ENCODE measurements at regions not wholly inside any gene's neighbourhood (a gene's known extent, or its start where the extent isn't known, plus 50 kb on each side); places are given as distances from the start of the nearest gene placed in this dataset.

GRCh38 chr21:40947713-40948112 lies 100.8 kb upstream of the DSCAM start:
- Mint-ChIP-seq H3K27me3 (ENCODE audit: low read depth) (no peaks in the 10 kb centered on the region), H3K9me3 (peaks cover 19% of the 10 kb centered on the region)

GRCh38 chr21:40950970-40951369 lies 104.0 kb upstream of the DSCAM start:
- H3K9me3 Mint-ChIP-seq: peaks cover 4% of the 10 kb centered on the region
- H3K4me1 Mint-ChIP-seq (ENCODE audit: low read depth): no peaks in the 10 kb centered on the region
- no peak for DNase-seq
- H3K27me3 Mint-ChIP-seq (ENCODE audit: low read depth): no peaks in the 10 kb centered on the region
- no peak for ATAC-seq
- no peak overlapping the region for H3K4me3 Mint-ChIP-seq
- no peaks in the 10 kb centered on the region for H3K36me3 Mint-ChIP-seq (ENCODE audit: insufficient read depth)

More at GRCh38 chr21:40947713-40948112, 100.8 kb upstream of the DSCAM start:
- Mint-ChIP-seq H3K4me1 (ENCODE audit: low read depth) (no peaks in the 10 kb centered on the region), H3K36me3 (ENCODE audit: insufficient read depth) (no peaks in the 10 kb centered on the region), H3K4me3 (no peak overlapping the region)
- DNase-seq (no peak), ATAC-seq (no peak)

GRCh38 chr21:40952551-40953323 lies 105.8 kb upstream of the DSCAM start:
- no peaks in the 10 kb centered on the region for H3K36me3 Mint-ChIP-seq (ENCODE audit: insufficient read depth)
- ATAC-seq (no peak), DNase-seq (no peak)
- H3K4me1 Mint-ChIP-seq (ENCODE audit: low read depth): no peaks in the 10 kb centered on the region
- no peak overlapping the region for H3K4me3 Mint-ChIP-seq
- H3K9me3 Mint-ChIP-seq: no peaks in the 10 kb centered on the region
- no peaks in the 10 kb centered on the region for H3K27me3 Mint-ChIP-seq (ENCODE audit: low read depth)

GRCh38 chr21:40964691-40965090 lies 117.7 kb upstream of the DSCAM start:
- H3K4me3 Mint-ChIP-seq: no peak overlapping the region
- no peaks in the 10 kb centered on the region for H3K4me1 Mint-ChIP-seq (ENCODE audit: low read depth)
- no peaks in the 10 kb centered on the region for H3K9me3 Mint-ChIP-seq
- no peaks in the 10 kb centered on the region for H3K36me3 Mint-ChIP-seq (ENCODE audit: insufficient read depth)
- ATAC-seq (no peak), DNase-seq (no peak)
- H3K27me3 Mint-ChIP-seq (ENCODE audit: low read depth): peaks cover 3% of the 10 kb centered on the region

- Mint-ChIP-seq H3K36me3 (ENCODE audit: insufficient read depth) (no peaks in the 10 kb centered on the region), H3K27me3 (ENCODE audit: low read depth) (peaks cover 3% of the 10 kb centered on the region), H3K4me1 (ENCODE audit: low read depth) (no peaks in the 10 kb centered on the region)
Observed at GRCh38 chr21:40967771-40968170, 120.8 kb upstream of the DSCAM start.

GRCh38 chr21:40972151-40972550 lies 125.2 kb upstream of the DSCAM start:
- Mint-ChIP-seq H3K27me3 (ENCODE audit: low read depth) (peaks cover 3% of the 10 kb centered on the region), H3K9me3 (no peaks in the 10 kb centered on the region), H3K36me3 (ENCODE audit: insufficient read depth) (no peaks in the 10 kb centered on the region), H3K4me1 (ENCODE audit: low read depth) (no peaks in the 10 kb centered on the region), H3K4me3 (no peak overlapping the region)
- DNase-seq (no peak), ATAC-seq (no peak)

More at GRCh38 chr21:40967771-40968170, 120.8 kb upstream of the DSCAM start:
- DNase-seq: no peak
- Mint-ChIP-seq H3K9me3 (no peaks in the 10 kb centered on the region), H3K4me3 (no peak overlapping the region)
- ATAC-seq: no peak

GRCh38 chr21:40976198-40977109 lies 129.5 kb upstream of the DSCAM start:
- no peak overlapping the region for H3K4me3 Mint-ChIP-seq
- DNase-seq: no peak
- H3K36me3 Mint-ChIP-seq (ENCODE audit: insufficient read depth): no peaks in the 10 kb centered on the region
- H3K4me1 Mint-ChIP-seq (ENCODE audit: low read depth): no peaks in the 10 kb centered on the region
- ATAC-seq: no peak
- H3K27me3 Mint-ChIP-seq (ENCODE audit: low read depth): peaks cover 2% of the 10 kb centered on the region
- H3K9me3 Mint-ChIP-seq: peaks cover 4% of the 10 kb centered on the region

GRCh38 chr21:40985370-40985769 lies 138.4 kb upstream of the DSCAM start:
- no peak overlapping the region for H3K4me3 Mint-ChIP-seq
- H3K27me3 Mint-ChIP-seq (ENCODE audit: low read depth): no peaks in the 10 kb centered on the region
- DNase-seq: no peak
- ATAC-seq: no peak
- peaks cover 17% of the 10 kb centered on the region for H3K9me3 Mint-ChIP-seq
- H3K4me1 Mint-ChIP-seq (ENCODE audit: low read depth): no peaks in the 10 kb centered on the region
- no peaks in the 10 kb centered on the region for H3K36me3 Mint-ChIP-seq (ENCODE audit: insufficient read depth)

GRCh38 chr21:40990366-40990765 lies 143.4 kb upstream of the DSCAM start:
- no peaks in the 10 kb centered on the region for H3K36me3 Mint-ChIP-seq (ENCODE audit: insufficient read depth)

GRCh38 chr21:40997831-40998230 lies 150.9 kb upstream of the DSCAM start:
- no peak overlapping the region for H3K4me3 Mint-ChIP-seq
- H3K27me3 Mint-ChIP-seq (ENCODE audit: low read depth): no peaks in the 10 kb centered on the region
- H3K4me1 Mint-ChIP-seq (ENCODE audit: low read depth): no peaks in the 10 kb centered on the region
- peaks cover 2% of the 10 kb centered on the region for H3K36me3 Mint-ChIP-seq (ENCODE audit: insufficient read depth)
- DNase-seq (no peak), ATAC-seq (no peak)
- H3K9me3 Mint-ChIP-seq: peaks cover 21% of the 10 kb centered on the region

More at GRCh38 chr21:40990366-40990765, 143.4 kb upstream of the DSCAM start:
- no peaks in the 10 kb centered on the region for H3K27me3 Mint-ChIP-seq (ENCODE audit: low read depth)
- ATAC-seq (no peak), DNase-seq (no peak)
- H3K9me3 Mint-ChIP-seq: peaks cover 9% of the 10 kb centered on the region
- no peaks in the 10 kb centered on the region for H3K4me1 Mint-ChIP-seq (ENCODE audit: low read depth)
- H3K4me3 Mint-ChIP-seq: no peak overlapping the region

GRCh38 chr21:41000838-41001237 lies 153.9 kb upstream of the DSCAM start:
- no peak for DNase-seq
- Mint-ChIP-seq H3K4me1 (ENCODE audit: low read depth) (no peaks in the 10 kb centered on the region), H3K9me3 (peaks cover 21% of the 10 kb centered on the region), H3K36me3 (ENCODE audit: insufficient read depth) (peaks cover 2% of the 10 kb centered on the region), H3K4me3 (no peak overlapping the region), H3K27me3 (ENCODE audit: low read depth) (no peaks in the 10 kb centered on the region)
- ATAC-seq: no peak

GRCh38 chr21:41006636-41007035 lies 159.7 kb upstream of the DSCAM start:
- Mint-ChIP-seq H3K9me3 (peaks cover 4% of the 10 kb centered on the region), H3K27me3 (ENCODE audit: low read depth) (peaks cover 1% of the 10 kb centered on the region), H3K4me1 (ENCODE audit: low read depth) (no peaks in the 10 kb centered on the region), H3K36me3 (ENCODE audit: insufficient read depth) (no peaks in the 10 kb centered on the region), H3K4me3 (no peak overlapping the region)
- DNase-seq (no peak), ATAC-seq (no peak)

GRCh38 chr21:41008351-41008750 lies 159.6 kb upstream of the BACE2 start:
- ATAC-seq: no peak
- Mint-ChIP-seq H3K4me1 (ENCODE audit: low read depth) (no peaks in the 10 kb centered on the region), H3K9me3 (no peaks in the 10 kb centered on the region), H3K36me3 (ENCODE audit: insufficient read depth) (no peaks in the 10 kb centered on the region), H3K27me3 (ENCODE audit: low read depth) (peaks cover 1% of the 10 kb centered on the region), H3K4me3 (no peak overlapping the region)
- DNase-seq: no peak

- Mint-ChIP-seq H3K4me1 (ENCODE audit: low read depth) (no peaks in the 10 kb centered on the region), H3K9me3 (no peaks in the 10 kb centered on the region), H3K36me3 (ENCODE audit: insufficient read depth) (no peaks in the 10 kb centered on the region), H3K4me3 (no peak overlapping the region), H3K27me3 (ENCODE audit: low read depth) (peaks cover 1% of the 10 kb centered on the region)
- ATAC-seq: no peak
- no peak for DNase-seq
Observed at GRCh38 chr21:41008974-41009373, 159.0 kb upstream of the BACE2 start.

Measured in activated T-cell treated with anti-CD3 and anti-CD28 coated beads, Interleukin-2, amount 50 U/mL, for 4 hours (primary cell).